MM.1S (cell line): ENCODE measurements at regions not wholly inside any gene's neighbourhood (a gene's known extent, or its start where the extent isn't known, plus 50 kb on each side); places are given as distances from the start of the nearest gene placed in this dataset.

Experiments used
- CTCF ChIP-seq: fragments of 300-600 bp; sonication (generic); IDR thresholded peaks from 2 replicates; pipeline ENCODE4 v1.5.1; 2016; ENCODE audit warnings: antibody characterized with exemption, low read length, mixed read lengths
- EZH2 ChIP-seq: fragments of 300-600 bp; sonication (generic); optimal IDR thresholded peaks from 2 replicates; pipeline ENCODE3; 2017; ENCODE audit warnings: low read depth, mild to moderate bottlenecking, antibody characterized with exemption, low read length, mixed read lengths
- EZH2phosphoT487 ChIP-seq: fragments of 300-600 bp; sonication (generic); IDR thresholded peaks from 2 replicates; pipeline ENCODE4 v1.6.1; 2018; ENCODE audit warnings: antibody characterized with exemption, low read length

GRCh38 chrX:73366696-73367095 lies 80.2 kb upstream of the CDX4 start:
- TF ChIP-seq CTCF (no peak), EZH2 (no peak), EZH2phosphoT487 (no peak)
